ENCODE measurements at regions not wholly inside any gene's neighbourhood (a gene's known extent, or its start where the extent isn't known, plus 50 kb on each side); places are given as distances from the start of the nearest gene placed in this dataset.

GRCh38 chr17:5635949-5636348 is 51.6 kb upstream of the NLRP1 start:
- H3K27me3 ChIP-seq (ENCODE audit: insufficient read depth, low read length): peaks cover 2% of the 10 kb centered on the region
- H3K27ac ChIP-seq (ENCODE audit: low read depth, low read length): no peak overlapping the region
- no peaks in the 10 kb centered on the region for H3K36me3 Mint-ChIP-seq (ENCODE audit: low read depth, unreplicated experiment)
- H3K4me3 Mint-ChIP-seq (ENCODE audit: unreplicated experiment): no peak overlapping the region
- peaks cover 51% of the 10 kb centered on the region for H3K27me3 Mint-ChIP-seq (ENCODE audit: low read depth, unreplicated experiment)
- no peak overlapping the region for H3K4me2 ChIP-seq (ENCODE audit: low read length)
- H3K4me1 ChIP-seq (ENCODE audit: insufficient read depth, low read length): no peaks in the 10 kb centered on the region
- no peaks in the 10 kb centered on the region for H3K9me3 ChIP-seq (ENCODE audit: insufficient read depth, low read depth, low read length)
- peaks cover 6% of the 10 kb centered on the region for H3K9me3 Mint-ChIP-seq (ENCODE audit: unreplicated experiment)
- peaks cover 4% of the 10 kb centered on the region for H3K4me1 Mint-ChIP-seq (ENCODE audit: low read depth, unreplicated experiment)
- DNase-seq (ENCODE audit: low read depth): no peak
- H3K4me3 ChIP-seq (ENCODE audit: insufficient read depth, low read depth, low read length): no peak overlapping the region
- H3K9ac ChIP-seq (ENCODE audit: low read length): no peak overlapping the region
- H3K36me3 ChIP-seq (ENCODE audit: insufficient read depth, low read length): no peaks in the 10 kb centered on the region
- H2AFZ ChIP-seq (ENCODE audit: low read depth, low read length): no peak overlapping the region
- no peak overlapping the region for H3K27ac Mint-ChIP-seq (ENCODE audit: unreplicated experiment)
- H4K20me1 ChIP-seq (ENCODE audit: insufficient read depth, low read length): no peaks in the 10 kb centered on the region
- no peak for FAIRE-seq
- H3K79me2 ChIP-seq (ENCODE audit: insufficient read depth, low read length): no peaks in the 10 kb centered on the region
- TF ChIP-seq EZH2 (IDR thresholded peaks at IDR 0.05; ENCODE audit: insufficient read depth, low read length): no peak
- TF ChIP-seq, protein P1, sequence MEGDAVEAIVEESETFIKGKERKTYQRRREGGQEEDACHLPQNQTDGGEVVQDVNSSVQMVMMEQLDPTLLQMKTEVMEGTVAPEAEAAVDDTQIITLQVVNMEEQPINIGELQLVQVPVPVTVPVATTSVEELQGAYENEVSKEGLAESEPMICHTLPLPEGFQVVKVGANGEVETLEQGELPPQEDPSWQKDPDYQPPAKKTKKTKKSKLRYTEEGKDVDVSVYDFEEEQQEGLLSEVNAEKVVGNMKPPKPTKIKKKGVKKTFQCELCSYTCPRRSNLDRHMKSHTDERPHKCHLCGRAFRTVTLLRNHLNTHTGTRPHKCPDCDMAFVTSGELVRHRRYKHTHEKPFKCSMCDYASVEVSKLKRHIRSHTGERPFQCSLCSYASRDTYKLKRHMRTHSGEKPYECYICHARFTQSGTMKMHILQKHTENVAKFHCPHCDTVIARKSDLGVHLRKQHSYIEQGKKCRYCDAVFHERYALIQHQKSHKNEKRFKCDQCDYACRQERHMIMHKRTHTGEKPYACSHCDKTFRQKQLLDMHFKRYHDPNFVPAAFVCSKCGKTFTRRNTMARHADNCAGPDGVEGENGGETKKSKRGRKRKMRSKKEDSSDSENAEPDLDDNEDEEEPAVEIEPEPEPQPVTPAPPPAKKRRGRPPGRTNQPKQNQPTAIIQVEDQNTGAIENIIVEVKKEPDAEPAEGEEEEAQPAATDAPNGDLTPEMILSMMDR (IDR thresholded peaks at IDR 0.05; ENCODE audit: insufficient read depth, low read depth, low read length): no peak

- peaks cover 6% of the 10 kb centered on the region for H3K9me3 Mint-ChIP-seq (ENCODE audit: unreplicated experiment)
- Histone ChIP-seq H3K4me3 (ENCODE audit: insufficient read depth, low read depth, low read length) (no peak overlapping the region), H3K4me1 (ENCODE audit: insufficient read depth, low read length) (no peaks in the 10 kb centered on the region), H3K79me2 (ENCODE audit: insufficient read depth, low read length) (no peaks in the 10 kb centered on the region), H2AFZ (ENCODE audit: low read depth, low read length) (no peak overlapping the region), H4K20me1 (ENCODE audit: insufficient read depth, low read length) (no peaks in the 10 kb centered on the region), H3K4me2 (ENCODE audit: low read length) (no peak overlapping the region), H3K9ac (ENCODE audit: low read length) (no peak overlapping the region), H3K27ac (ENCODE audit: low read depth, low read length) (no peak overlapping the region), H3K9me3 (ENCODE audit: insufficient read depth, low read depth, low read length) (no peaks in the 10 kb centered on the region), H3K27me3 (ENCODE audit: insufficient read depth, low read length) (peaks cover 2% of the 10 kb centered on the region), H3K36me3 (ENCODE audit: insufficient read depth, low read length) (no peaks in the 10 kb centered on the region)
- TF ChIP-seq, protein P1 (IDR thresholded peaks at IDR 0.05; ENCODE audit: insufficient read depth, low read depth, low read length): no peak
- TF ChIP-seq EZH2 (IDR thresholded peaks at IDR 0.05; ENCODE audit: insufficient read depth, low read length): no peak
- no peak for FAIRE-seq
- H3K4me3 Mint-ChIP-seq (ENCODE audit: unreplicated experiment): no peak overlapping the region
- peaks cover 4% of the 10 kb centered on the region for H3K4me1 Mint-ChIP-seq (ENCODE audit: low read depth, unreplicated experiment)
- H3K36me3 Mint-ChIP-seq (ENCODE audit: low read depth, unreplicated experiment): no peaks in the 10 kb centered on the region
- DNase-seq (ENCODE audit: low read depth): no peak
- peaks cover 49% of the 10 kb centered on the region for H3K27me3 Mint-ChIP-seq (ENCODE audit: low read depth, unreplicated experiment)
- no peak overlapping the region for H3K27ac Mint-ChIP-seq (ENCODE audit: unreplicated experiment)
These were observed 54.3 kb upstream of the NLRP1 start for GRCh38 chr17:5638596-5638995.

GRCh38 chr17:5640726-5641125 is 56.4 kb upstream of the NLRP1 start:
- no peak overlapping the region for H3K4me3 ChIP-seq (ENCODE audit: insufficient read depth, low read depth, low read length)
- H2AFZ ChIP-seq (ENCODE audit: low read depth, low read length): no peak overlapping the region
- no peaks in the 10 kb centered on the region for H3K4me1 ChIP-seq (ENCODE audit: insufficient read depth, low read length)
- FAIRE-seq (no peak), DNase-seq (ENCODE audit: low read depth) (no peak)
- no peaks in the 10 kb centered on the region for H3K79me2 ChIP-seq (ENCODE audit: insufficient read depth, low read length)
- no peak overlapping the region for H3K27ac Mint-ChIP-seq (ENCODE audit: unreplicated experiment)
- H3K27me3 Mint-ChIP-seq (ENCODE audit: low read depth, unreplicated experiment): peaks cover 45% of the 10 kb centered on the region
- H3K36me3 Mint-ChIP-seq (ENCODE audit: low read depth, unreplicated experiment): no peaks in the 10 kb centered on the region
- H3K9me3 Mint-ChIP-seq (ENCODE audit: unreplicated experiment): peaks cover 6% of the 10 kb centered on the region
- H3K4me1 Mint-ChIP-seq (ENCODE audit: low read depth, unreplicated experiment): peaks cover 4% of the 10 kb centered on the region
- H4K20me1 ChIP-seq (ENCODE audit: insufficient read depth, low read length): no peaks in the 10 kb centered on the region
- H3K9ac ChIP-seq (ENCODE audit: low read length): no peak overlapping the region
- no peaks in the 10 kb centered on the region for H3K9me3 ChIP-seq (ENCODE audit: insufficient read depth, low read depth, low read length)
- no peak overlapping the region for H3K27ac ChIP-seq (ENCODE audit: low read depth, low read length)
- H3K4me3 Mint-ChIP-seq (ENCODE audit: unreplicated experiment): no peak overlapping the region
- H3K4me2 ChIP-seq (ENCODE audit: low read length): no peak overlapping the region
- TF ChIP-seq EZH2 (IDR thresholded peaks at IDR 0.05; ENCODE audit: insufficient read depth, low read length): no peak
- TF ChIP-seq, protein P1 (IDR thresholded peaks at IDR 0.05; ENCODE audit: insufficient read depth, low read depth, low read length): no peak
- no peaks in the 10 kb centered on the region for H3K36me3 ChIP-seq (ENCODE audit: insufficient read depth, low read length)
- peaks cover 2% of the 10 kb centered on the region for H3K27me3 ChIP-seq (ENCODE audit: insufficient read depth, low read length)
